ENCODE measurements at regions not wholly inside any gene's neighbourhood (a gene's known extent, or its start where the extent isn't known, plus 50 kb on each side); places are given as distances from the start of the nearest gene placed in this dataset.
A peak's percentile ranks its signal among the peaks of the same experiment; 100 is the strongest.

DNA sequence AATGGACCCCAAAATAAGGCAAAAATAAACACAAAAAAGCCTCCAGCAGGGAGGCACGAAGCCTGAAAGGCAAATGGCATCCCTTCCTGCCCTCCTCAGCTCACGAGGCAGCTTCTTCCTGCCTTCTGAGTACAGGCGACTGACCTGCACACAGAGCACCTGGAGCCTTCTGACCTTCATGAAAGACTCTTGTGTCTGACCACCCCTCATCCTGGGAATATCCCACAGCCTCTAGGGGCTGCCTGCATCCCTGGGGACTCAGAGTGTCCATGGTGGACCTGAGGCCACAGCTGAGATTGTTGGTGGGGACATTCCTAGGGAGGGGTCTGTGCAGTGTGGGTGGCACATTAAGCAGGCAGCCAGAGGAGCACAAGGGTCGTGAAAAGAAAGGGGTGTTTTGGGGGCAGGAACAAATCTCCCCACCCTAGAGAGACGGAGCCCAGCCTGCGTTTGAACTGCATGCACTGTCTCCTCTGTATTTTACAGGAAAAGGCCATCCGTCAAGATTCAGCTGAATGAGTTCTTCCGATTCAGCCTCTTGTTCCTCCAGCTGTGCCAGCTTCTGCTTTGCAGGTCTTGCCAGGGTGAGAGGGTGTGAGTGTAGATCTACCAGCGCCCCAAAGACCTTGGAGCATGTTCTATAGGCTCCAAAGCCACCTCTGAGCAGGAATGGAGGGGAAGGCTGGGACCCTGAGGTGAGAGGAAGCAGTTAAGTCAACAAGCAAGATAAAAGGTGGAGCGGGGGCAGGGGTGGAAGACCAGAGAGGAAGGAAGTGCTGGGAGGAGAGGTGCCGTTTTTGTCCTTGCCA is 80.4 kb upstream of the MEF2A start:
- H3K4me1 ChIP-seq (replicated peaks in 1 of 2): peaks cover 9 to 12% of the 10 kb centered on the region in 2 donors
- no peak overlapping the region for H3K4me3 ChIP-seq
- WGBS, 4 donors: 52 to 64% (median 58%) methylated on average over 8 to 11 of the region's 11 CpGs
- H3K9me3 ChIP-seq (replicated peaks in 1 of 3): no peaks in the 10 kb centered on the region
- TF ChIP-seq, protein P1, sequence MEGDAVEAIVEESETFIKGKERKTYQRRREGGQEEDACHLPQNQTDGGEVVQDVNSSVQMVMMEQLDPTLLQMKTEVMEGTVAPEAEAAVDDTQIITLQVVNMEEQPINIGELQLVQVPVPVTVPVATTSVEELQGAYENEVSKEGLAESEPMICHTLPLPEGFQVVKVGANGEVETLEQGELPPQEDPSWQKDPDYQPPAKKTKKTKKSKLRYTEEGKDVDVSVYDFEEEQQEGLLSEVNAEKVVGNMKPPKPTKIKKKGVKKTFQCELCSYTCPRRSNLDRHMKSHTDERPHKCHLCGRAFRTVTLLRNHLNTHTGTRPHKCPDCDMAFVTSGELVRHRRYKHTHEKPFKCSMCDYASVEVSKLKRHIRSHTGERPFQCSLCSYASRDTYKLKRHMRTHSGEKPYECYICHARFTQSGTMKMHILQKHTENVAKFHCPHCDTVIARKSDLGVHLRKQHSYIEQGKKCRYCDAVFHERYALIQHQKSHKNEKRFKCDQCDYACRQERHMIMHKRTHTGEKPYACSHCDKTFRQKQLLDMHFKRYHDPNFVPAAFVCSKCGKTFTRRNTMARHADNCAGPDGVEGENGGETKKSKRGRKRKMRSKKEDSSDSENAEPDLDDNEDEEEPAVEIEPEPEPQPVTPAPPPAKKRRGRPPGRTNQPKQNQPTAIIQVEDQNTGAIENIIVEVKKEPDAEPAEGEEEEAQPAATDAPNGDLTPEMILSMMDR (IDR thresholded peaks at IDR 0.05): no peak
- no peak for TF ChIP-seq POLR2A (IDR thresholded peaks at IDR 0.05)
- peak overlapping the region in 4 of 5 donors; percentile 12 to 78 (median 54) for H3K27ac ChIP-seq
- no peaks in the 10 kb centered on the region for H3K27me3 ChIP-seq
- peak in 1 of 7 donors; percentile 54 for DNase-seq
- no peaks in the 10 kb centered on the region for H3K36me3 ChIP-seq (replicated peaks in 1 of 2)
- intact Hi-C loops (cut with DNase I): no loop called here

DNA sequence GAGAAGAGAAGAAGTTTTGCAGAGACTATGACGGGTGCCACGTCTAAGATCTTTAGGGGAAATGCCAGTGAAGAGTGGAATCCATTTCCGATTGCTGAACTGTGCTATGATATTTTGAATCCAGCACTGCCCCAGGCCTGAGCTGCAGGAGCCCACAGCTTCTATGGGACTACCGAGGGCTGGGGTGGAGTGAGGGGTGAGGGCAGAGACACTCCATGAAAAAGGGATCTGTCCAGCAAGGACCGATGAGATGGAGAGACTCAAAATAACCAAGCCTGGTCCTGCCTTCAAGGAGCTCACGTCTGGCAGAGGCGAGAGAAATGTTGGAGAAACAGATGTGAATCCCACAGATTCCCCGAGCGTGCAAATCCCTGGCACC is 79.8 kb upstream of the MEF2A start:
- WGBS, 4 donors: 22 to 30% (median 27%) methylated on average over 9 of the region's 9 CpGs
- H3K36me3 ChIP-seq (replicated peaks in 1 of 2): no peaks in the 10 kb centered on the region
- H3K27me3 ChIP-seq: peaks cover 4% of the 10 kb centered on the region
- TF ChIP-seq POLR2A (IDR thresholded peaks at IDR 0.05): no peak
- TF ChIP-seq, protein P1 (IDR thresholded peaks at IDR 0.05): no peak
- peaks cover 9 to 12% of the 10 kb centered on the region in 2 donors for H3K4me1 ChIP-seq (replicated peaks in 1 of 2)
- H3K27ac ChIP-seq: peak overlapping the region in 4 of 5 donors; percentile 12 to 78 (median 54)
- no peak for DNase-seq
- intact Hi-C loops (cut with DNase I): no loop called here
- H3K9me3 ChIP-seq (replicated peaks in 1 of 3): no peaks in the 10 kb centered on the region
- peak overlapping the region in 2 of 4 donors; percentile 15 to 51 for H3K4me3 ChIP-seq

DNA sequence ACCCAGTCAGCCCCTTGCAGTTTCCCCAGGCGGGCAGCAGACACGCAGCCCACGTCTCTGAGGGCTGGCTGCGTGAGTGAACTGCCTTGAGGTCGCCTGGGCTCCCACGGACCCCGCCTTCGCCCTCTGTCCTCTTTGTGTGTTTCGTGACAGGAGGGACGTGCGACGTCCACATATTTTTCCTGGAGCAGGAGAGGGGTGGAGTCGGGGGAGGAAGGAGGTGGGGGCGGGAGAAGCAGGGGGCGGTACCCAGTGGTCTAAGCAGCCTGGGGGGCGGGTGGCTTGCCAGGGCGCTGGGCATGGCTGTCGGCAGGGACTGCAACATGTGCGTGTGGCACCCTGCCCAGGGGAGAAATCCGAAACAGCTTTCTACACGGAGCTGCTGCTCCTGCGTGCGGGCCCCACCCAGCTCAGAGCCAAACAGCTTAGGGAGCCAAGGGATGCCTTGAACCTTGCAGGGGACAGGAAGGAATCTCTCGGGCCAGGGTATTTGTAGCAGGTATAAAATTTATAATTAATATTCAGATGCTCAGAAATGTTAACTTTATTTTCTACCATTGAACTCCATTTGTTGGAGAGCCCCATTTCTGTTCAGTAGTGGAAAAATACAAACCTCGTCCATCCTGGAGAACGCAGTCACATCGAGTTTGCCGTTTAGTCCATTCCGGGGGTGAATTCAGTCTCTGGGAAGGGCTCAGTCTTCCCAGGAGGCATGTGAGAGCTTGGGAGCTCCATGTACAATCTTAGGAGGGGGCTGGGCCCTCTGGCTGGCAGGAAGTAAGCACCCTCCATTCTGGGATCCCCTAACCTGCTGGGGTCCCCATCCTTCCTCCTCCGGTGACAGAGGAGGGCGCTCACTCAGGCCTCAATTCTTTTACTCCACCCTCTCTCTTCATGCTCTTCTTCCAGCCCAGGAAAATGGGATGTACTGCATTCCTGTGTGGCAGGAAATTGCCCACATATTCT is 79.1 kb upstream of the MEF2A start:
- Histone ChIP-seq H3K4me3 (peak overlapping the region in 2 of 4 donors; percentile 15 to 51), H3K4me1 (replicated peaks in 1 of 2) (peaks cover 9 to 12% of the 10 kb centered on the region in 2 donors), H3K9me3 (replicated peaks in 1 of 3) (no peaks in the 10 kb centered on the region), H3K27me3 (peaks cover 7% of the 10 kb centered on the region), H3K36me3 (replicated peaks in 1 of 2) (no peaks in the 10 kb centered on the region), H3K27ac (peak overlapping the region in 4 of 5 donors; percentile 12 to 78 (median 40))
- peak; percentile 59 to 86 (median 79) for DNase-seq
- intact Hi-C loops (cut with DNase I): no loop called here
- WGBS, 4 donors: 5 to 19% (median 7%) methylated on average over 21 to 31 of the region's 31 CpGs
- TF ChIP-seq, protein P1 (IDR thresholded peaks at IDR 0.05): no peak
- TF ChIP-seq POLR2A (IDR thresholded peaks at IDR 0.05): no peak

DNA sequence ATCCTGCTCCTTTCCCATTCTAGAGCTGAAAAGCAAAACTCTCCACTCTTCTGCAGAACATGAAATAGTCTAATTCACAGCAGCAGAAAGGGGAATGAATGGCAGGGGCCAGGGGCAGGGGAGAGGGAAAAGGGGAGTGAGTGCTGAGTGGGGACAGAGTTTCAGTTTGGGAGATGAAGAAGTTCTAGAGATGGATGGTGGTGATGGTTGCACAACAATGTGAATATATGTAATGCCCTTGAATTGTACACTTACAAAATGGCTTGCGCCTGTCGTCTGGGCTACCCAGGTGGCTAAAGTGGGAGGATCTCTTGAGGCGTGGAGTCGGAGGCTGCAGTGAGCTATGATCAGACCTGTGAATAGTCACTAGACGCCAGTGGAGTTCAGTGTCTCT is 78.5 kb upstream of the MEF2A start:
- intact Hi-C loops (cut with DNase I): no loop called here
- WGBS, 4 donors: 72 to 82% (median 79%) methylated on average over 5 of the region's 5 CpGs
- peaks cover 9 to 12% of the 10 kb centered on the region in 2 donors for H3K4me1 ChIP-seq (replicated peaks in 1 of 2)
- no peaks in the 10 kb centered on the region for H3K9me3 ChIP-seq (replicated peaks in 1 of 3)
- H3K27me3 ChIP-seq: peaks cover 7% of the 10 kb centered on the region
- no peak for TF ChIP-seq POLR2A (IDR thresholded peaks at IDR 0.05)
- TF ChIP-seq, protein P1 (IDR thresholded peaks at IDR 0.05): no peak
- H3K36me3 ChIP-seq (replicated peaks in 1 of 2): no peaks in the 10 kb centered on the region
- H3K27ac ChIP-seq: peak overlapping the region in 3 of 5 donors; percentile 12 to 78 (median 20)
- H3K4me3 ChIP-seq: no peak overlapping the region
- DNase-seq: peak in 1 of 7 donors; percentile 45
